ENCODE measurements at regions not wholly inside any gene's neighbourhood (a gene's known extent, or its start where the extent isn't known, plus 50 kb on each side); places are given as distances from the start of the nearest gene placed in this dataset.
"Not testable (repeated sequence)": the region's sequence is repeated elsewhere in the genome, so short reads cannot be mapped to it uniquely, and the experiment has no call there.

GRCh38 chr4:134610956-134611355 lies 409.4 kb upstream of the PABPC4L start:
- DNase-seq (ENCODE audit: low spot score): no peak

DNA sequence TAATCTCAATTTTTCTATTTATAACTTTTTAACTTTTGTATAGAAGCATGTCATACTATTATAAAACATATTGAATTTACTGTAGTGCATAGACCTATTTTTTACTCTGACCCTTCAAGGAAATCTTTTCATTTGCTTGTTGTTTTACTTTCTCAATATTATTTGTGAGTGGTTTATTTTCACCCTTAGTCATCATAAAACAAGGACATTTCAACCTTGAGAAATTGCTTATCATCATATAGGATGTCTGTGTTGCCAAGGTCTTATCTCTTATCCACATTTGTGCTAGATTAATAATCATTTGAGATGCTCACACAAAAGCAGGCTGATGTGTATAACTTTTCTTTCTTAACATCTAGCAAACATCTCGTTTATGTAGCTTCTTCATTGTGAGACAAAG lies 408.6 kb upstream of the PABPC4L start:
- DNase-seq (ENCODE audit: low spot score): no peak

GRCh38 chr4:134601706-134602105 lies 400.1 kb upstream of the PABPC4L start:
- no peak for DNase-seq (ENCODE audit: low spot score)

DNA sequence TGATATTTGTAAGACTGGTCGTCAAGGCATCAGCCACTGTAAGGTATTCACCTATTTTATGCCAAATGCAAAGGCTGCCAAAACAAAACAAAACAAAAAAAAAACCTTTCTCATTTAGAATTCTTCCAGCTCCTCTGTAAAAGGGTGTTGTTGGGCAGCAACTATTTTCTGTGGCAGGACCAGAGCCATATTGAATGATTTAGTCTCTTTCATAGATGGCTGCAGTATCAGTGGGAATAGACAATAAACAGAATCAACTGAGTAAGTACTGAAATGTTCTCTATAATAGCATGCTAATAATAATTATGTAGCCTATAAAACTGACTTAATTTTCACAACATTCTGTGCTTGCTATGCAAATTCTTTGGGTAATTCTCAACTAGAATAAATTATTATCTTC lies 389.7 kb upstream of the PABPC4L start:
- DNase-seq (ENCODE audit: low spot score): no peak

GRCh38 chr4:134585972-134586371 lies 384.4 kb upstream of the PABPC4L start:
- DNase-seq (ENCODE audit: low spot score): no peak

- DNase-seq (ENCODE audit: low spot score): no peak
These were observed 365.9 kb upstream of the PABPC4L start for GRCh38 chr4:134567461-134567860.

DNA sequence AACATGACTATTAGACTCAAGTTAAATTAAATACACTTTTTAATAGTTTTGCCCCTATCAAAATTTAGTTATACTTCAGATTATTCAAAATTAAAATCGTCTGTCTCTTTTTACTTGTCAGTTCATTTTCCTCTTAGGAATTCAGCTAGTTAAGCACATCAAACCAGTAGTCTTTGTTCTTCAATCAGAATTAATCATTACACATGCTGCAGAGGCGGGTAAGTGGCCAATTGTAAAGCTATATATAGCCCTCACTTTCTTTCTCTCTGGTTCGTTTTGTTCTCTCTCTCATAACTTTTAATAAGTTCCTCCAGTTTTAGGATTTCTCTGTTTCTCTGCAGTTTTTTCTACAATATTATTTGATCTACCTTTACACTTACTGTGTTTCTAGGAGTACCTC lies 359.1 kb upstream of the PABPC4L start:
- DNase-seq (ENCODE audit: low spot score): no peak

- DNase-seq (ENCODE audit: low spot score): peak; percentile 7
These were observed 350.5 kb upstream of the PABPC4L start for GRCh38 chr4:134552063-134552462.

GRCh38 chr4:134551348-134551747 lies 349.8 kb upstream of the PABPC4L start:
- DNase-seq (ENCODE audit: low spot score): no peak

- no peak for DNase-seq (ENCODE audit: low spot score)
These were observed 346.6 kb upstream of the PABPC4L start for GRCh38 chr4:134548052-134548628.

DNA sequence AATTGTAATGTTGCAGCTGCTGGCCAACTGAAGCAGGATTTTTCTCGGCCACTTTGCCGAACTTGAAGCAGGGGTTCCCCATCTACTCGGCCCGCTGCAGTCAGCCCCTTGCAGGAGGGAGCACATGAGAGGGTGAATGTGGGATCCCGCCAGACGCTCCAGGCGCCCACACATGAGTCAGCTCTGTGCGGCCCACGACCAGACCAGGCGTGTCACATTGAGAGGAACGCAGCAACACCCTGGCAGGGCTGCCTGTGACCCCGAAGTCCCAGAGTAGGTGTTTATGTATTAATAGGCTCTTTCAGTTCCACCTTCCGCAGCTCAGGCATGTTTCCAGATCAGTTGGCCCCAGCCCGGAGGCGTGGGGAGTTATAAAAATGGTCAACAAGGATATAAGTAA lies 344.7 kb upstream of the PABPC4L start:
- no peak for DNase-seq (ENCODE audit: low spot score)

DNA sequence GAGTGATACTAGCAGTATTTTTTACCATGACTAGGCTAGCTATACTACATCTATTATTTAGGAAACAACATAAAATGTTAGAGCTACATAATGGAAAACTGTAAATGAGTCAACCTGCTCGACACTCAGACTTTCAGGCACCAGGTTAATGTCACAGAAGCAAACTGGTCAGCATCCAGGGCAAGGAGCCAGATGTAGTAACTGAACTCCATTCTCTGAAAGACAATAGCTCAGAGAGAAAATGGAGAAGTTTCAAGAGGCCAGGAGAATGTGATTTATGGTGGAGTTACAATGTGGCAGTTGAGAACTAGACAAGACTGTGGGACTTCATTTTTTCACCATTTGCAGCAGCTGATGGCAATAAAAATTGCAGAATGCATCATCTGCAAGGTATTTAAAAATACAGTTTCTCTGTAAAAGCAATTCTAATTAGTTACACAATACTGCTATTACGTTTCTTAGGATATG lies 342.7 kb upstream of the PABPC4L start:
- DNase-seq (ENCODE audit: low spot score): peak; percentile 19

DNA sequence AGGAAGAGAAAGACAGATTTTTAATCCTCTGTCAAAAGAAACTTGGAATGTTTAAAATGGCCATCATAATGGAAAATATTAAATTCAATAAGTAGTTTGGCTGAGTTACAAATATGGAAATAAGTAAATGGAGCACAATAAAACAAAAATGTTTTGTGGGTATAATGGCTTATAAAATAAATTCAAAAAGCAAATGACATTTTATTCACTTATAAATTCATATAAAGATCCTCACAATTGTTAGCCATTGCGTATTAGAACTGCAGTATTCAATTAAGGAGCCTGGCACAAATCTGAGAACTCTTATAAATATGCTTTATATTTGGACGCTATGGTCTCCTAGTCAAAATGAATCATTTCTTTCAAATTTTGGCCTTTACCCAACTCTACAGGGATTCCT lies 339.0 kb upstream of the PABPC4L start:
- no peak for DNase-seq (ENCODE audit: low spot score)

GRCh38 chr4:134539729-134540231 lies 338.2 kb upstream of the PABPC4L start:
- DNase-seq (ENCODE audit: low spot score): no peak

DNA sequence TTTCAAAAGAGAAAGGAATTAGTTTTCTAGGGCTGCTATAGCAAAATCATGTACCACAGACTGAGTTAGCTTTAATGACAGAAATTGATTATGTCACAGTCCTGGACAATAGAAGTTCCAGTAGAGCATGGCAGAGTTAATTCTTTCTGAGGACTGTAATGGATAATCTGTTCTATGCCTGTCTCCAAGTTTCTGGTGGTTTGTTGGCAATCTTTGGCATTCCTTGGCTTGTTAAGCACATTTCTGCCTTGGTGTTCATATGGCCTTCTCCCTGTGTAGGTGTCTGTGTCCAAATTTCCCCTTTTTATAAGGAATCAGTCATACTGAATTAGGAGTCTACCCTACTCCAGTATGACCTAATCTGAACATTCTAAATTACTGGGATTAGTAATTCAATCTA lies 336.1 kb upstream of the PABPC4L start:
- no peak for DNase-seq (ENCODE audit: low spot score)

- no peak for DNase-seq (ENCODE audit: low spot score)
These were observed 331.5 kb upstream of the PABPC4L start for GRCh38 chr4:134533068-134533467.

- no peak for DNase-seq (ENCODE audit: low spot score)
These were observed 329.4 kb upstream of the PABPC4L start for GRCh38 chr4:134531013-134531412.

- no peak for DNase-seq (ENCODE audit: low spot score)
These were observed 328.0 kb upstream of the PABPC4L start for GRCh38 chr4:134529629-134530028.

DNA sequence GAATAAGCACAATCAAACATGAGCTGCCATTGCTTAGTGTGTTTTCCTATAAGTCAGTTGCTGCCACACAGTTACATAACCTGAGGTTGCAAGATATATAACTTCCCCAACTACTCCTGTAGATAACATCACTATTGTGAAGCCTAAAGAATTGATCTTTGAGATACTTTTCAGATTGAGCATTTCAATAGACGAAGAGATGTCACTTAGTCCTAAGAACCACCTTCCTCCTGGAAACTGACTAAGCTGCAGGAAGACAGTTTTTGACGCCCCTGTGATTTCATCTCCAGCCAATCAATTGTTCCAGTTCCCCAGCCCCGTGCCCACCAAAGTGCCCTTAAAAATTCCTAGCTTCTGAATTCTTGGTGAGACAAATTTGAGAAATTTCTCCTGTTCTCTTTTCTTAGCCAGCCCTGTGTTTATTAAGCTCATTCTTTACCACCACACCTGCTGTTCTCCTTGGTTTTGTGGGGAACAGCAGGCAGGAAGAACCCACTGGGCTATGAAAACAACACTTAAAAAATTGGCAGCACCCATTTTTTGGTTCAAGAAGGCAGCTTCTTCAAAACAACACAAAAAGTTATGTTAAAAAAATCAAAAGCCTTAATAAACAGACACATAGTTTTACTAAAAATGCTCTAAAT lies 317.1 kb upstream of the PABPC4L start:
- no peak for DNase-seq (ENCODE audit: low spot score)

GRCh38 chr4:134510544-134510943 lies 309.0 kb upstream of the PABPC4L start:
- DNase-seq (ENCODE audit: low spot score): no peak

DNA sequence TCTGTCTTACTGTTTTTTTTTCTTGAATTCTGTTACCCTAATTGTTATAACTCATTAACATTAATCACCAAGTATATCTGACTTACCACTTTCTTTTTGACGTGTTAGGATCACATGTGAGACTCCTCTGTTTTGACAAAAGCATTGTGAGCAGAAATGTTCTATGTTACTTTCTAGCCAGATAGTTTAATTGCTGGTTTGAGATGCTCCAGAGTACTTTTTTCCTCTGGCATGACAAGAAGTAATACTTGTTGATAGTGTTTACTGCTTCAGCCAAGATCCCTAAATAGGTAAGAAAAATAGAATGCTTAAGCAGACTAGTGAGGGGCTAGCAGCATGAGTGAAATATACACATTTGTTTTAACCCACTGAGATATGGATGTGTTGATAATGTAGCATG lies 303.9 kb upstream of the PABPC4L start:
- DNase-seq (ENCODE audit: low spot score): no peak

DNA sequence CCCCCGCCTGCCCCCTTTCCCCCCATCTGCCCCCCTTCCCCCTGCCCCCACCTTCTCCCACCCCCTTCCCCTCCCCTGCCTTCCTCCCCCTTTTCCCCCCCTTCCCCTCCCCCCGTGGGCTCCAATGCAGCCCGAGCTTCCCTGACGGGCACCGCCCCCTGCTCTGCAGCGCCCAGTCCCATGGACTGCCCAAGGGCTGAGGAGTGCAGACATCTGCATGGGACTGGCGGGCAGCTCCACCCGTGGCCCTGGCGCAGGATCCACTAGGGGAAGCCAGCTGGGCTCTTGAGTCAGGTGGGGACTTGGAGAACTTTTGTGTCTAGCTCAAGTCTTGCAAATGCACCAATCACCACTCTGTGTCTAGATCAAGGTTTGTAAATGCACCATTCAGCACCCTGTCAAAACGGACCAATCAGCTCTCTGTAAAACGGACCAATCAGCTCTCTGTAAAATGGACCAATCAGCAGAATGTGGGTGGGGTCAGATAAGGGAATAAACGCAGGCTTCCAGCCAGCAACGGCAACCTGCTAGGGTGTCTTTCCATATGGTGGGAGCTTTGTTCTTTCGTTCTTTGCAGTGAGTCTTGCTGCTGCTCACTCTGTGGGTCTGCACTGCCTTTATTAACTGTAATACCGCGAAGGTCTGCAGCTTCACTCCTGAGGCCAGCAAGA lies 300.5 kb upstream of the PABPC4L start:
- no peak for DNase-seq (ENCODE audit: low spot score)

GRCh38 chr4:134501488-134501887 lies 299.9 kb upstream of the PABPC4L start:
- DNase-seq (ENCODE audit: low spot score): not testable (repeated sequence)

All from iPS-NIHi11 (cell line).